Colon (tissue), 2 donors: ENCODE measurements at regions not wholly inside any gene's neighbourhood (a gene's known extent, or its start where the extent isn't known, plus 50 kb on each side); places are given as distances from the start of the nearest gene placed in this dataset.

Experiments
- FAIRE-seq: peaks from 2 replicates; lab custom pipeline; 2012; peaks lifted over from hg19 to GRCh38; lab: Jason Lieb, UNC
- donor health status: control.
- donor health status: control.

- no peak for FAIRE-seq
Measured at GRCh38 chr4:85265234-85265633, 209.7 kb upstream of the ARHGAP24 start.

GRCh38 chr4:85268188-85268587, 206.8 kb upstream of the ARHGAP24 start:
- FAIRE-seq: no peak

GRCh38 chr4:85268961-85269360, 206.0 kb upstream of the ARHGAP24 start:
- no peak for FAIRE-seq

GRCh38 chr4:85274955-85275354, 200.0 kb upstream of the ARHGAP24 start:
- no peak for FAIRE-seq

- FAIRE-seq: no peak
Measured at GRCh38 chr4:85280963-85281362, 194.0 kb upstream of the ARHGAP24 start.

GRCh38 chr4:85291226-85291625, 183.7 kb upstream of the ARHGAP24 start:
- no peak for FAIRE-seq

GRCh38 chr4:85298037-85298436, 176.9 kb upstream of the ARHGAP24 start:
- FAIRE-seq: no peak

GRCh38 chr4:85302193-85302736, 172.7 kb upstream of the ARHGAP24 start:
- FAIRE-seq: no peak

- no peak for FAIRE-seq
Measured at GRCh38 chr4:85302756-85303155, 172.2 kb upstream of the ARHGAP24 start.

GRCh38 chr4:85318415-85318814, 156.5 kb upstream of the ARHGAP24 start:
- FAIRE-seq: no peak

- FAIRE-seq: no peak
Measured at GRCh38 chr4:85358831-85359230, 116.1 kb upstream of the ARHGAP24 start.

GRCh38 chr4:85362550-85362949, 112.4 kb upstream of the ARHGAP24 start:
- no peak for FAIRE-seq

- no peak for FAIRE-seq
Measured at GRCh38 chr4:85367815-85368214, 107.1 kb upstream of the ARHGAP24 start.

- FAIRE-seq: no peak
Measured at GRCh38 chr4:85368240-85368639, 106.7 kb upstream of the ARHGAP24 start.

GRCh38 chr4:85368932-85369331, 106.0 kb upstream of the ARHGAP24 start:
- no peak for FAIRE-seq

GRCh38 chr4:85369703-85370380, 105.1 kb upstream of the ARHGAP24 start:
- no peak for FAIRE-seq

GRCh38 chr4:85370400-85371032, 104.4 kb upstream of the ARHGAP24 start:
- no peak for FAIRE-seq

- FAIRE-seq: no peak
Measured at GRCh38 chr4:85372966-85373365, 102.0 kb upstream of the ARHGAP24 start.

- FAIRE-seq: no peak
Measured at GRCh38 chr4:85376285-85376684, 98.7 kb upstream of the ARHGAP24 start.

- FAIRE-seq: no peak
Measured at GRCh38 chr4:85381968-85382367, 93.0 kb upstream of the ARHGAP24 start.

GRCh38 chr4:85391071-85391470, 83.9 kb upstream of the ARHGAP24 start:
- FAIRE-seq: no peak

GRCh38 chr4:85391589-85392410, 83.2 kb upstream of the ARHGAP24 start:
- peak; percentile 5 for FAIRE-seq

- FAIRE-seq: no peak
Measured at GRCh38 chr4:85393201-85393600, 81.7 kb upstream of the ARHGAP24 start.
